WTC11 (cell line): ENCODE measurements at regions not wholly inside any gene's neighbourhood (a gene's known extent, or its start where the extent isn't known, plus 50 kb on each side); places are given as distances from the start of the nearest gene placed in this dataset.

Experiments used
- ATAC-seq: fragments of 200-7000 bp; cut with Tn5 transposase; 2 replicates; pipeline ENCODE4 v1.10.0; 2021; ENCODE audit warnings: mild to moderate bottlenecking, moderate library complexity
- CTCF ChIA-PET: fragments of 300-600 bp; sonication (Branson Sonifier 250); formaldehyde crosslinking; loops from one replicate; lab custom pipeline; 2021; ENCODE audit warnings: antibody characterized with exemption; lab: Charles Lee
- POLR2A ChIA-PET: fragments of 350-600 bp; sonication (Branson Sonifier 250); formaldehyde crosslinking; loops from one replicate; lab custom pipeline; 2021; ENCODE audit warnings: antibody characterized with exemption; lab: Charles Lee
- DNase-seq: peaks from one replicate; pipeline ENCODE4 v3.0.0; 2021; ENCODE audit warnings: low spot score
- H3K27ac Mint-ChIP-seq: 2 replicates; pipeline ENCODE4 v1.8.0; 2021; ENCODE audit warnings: mixed read lengths
- H3K27me3 Mint-ChIP-seq: 2 replicates; pipeline ENCODE4 v1.8.0; 2021; ENCODE audit warnings: low read depth, mild to moderate bottlenecking, moderate library complexity, mixed read lengths
- H3K36me3 Mint-ChIP-seq: 2 replicates; pipeline ENCODE4 v1.8.0; 2021; ENCODE audit warnings: mixed read lengths
- H3K4me1 Mint-ChIP-seq: 2 replicates; pipeline ENCODE4 v1.8.0; 2022; ENCODE audit warnings: mixed read lengths
- H3K4me3 Mint-ChIP-seq: 2 replicates; pipeline ENCODE4 v1.8.0; 2021; ENCODE audit warnings: mild to moderate bottlenecking, moderate library complexity, mixed read lengths
- H3K9me3 Mint-ChIP-seq: 2 replicates; pipeline ENCODE4 v1.8.0; 2021; ENCODE audit warnings: mixed read lengths
- AR ChIP-seq: fragments of 250-450 bp; sonication (Bioruptor Pico); IDR thresholded peaks from 2 replicates; pipeline ENCODE4 v1.9.0; 2021; ENCODE audit warnings: mild to moderate bottlenecking
- ARID4B ChIP-seq: sonication (generic); formaldehyde crosslinking; IDR thresholded peaks from 2 replicates; pipeline ENCODE4 v1.8.0; 2023; ENCODE audit warnings: missing genetic modification reagents, mild to moderate bottlenecking, borderline replicate concordance
- ATF2 ChIP-seq: sonication (generic); formaldehyde crosslinking; IDR thresholded peaks from 2 replicates; pipeline ENCODE4 v1.8.1; 2022; ENCODE audit warnings: low read depth, missing genetic modification reagents, borderline replicate concordance
- ERG ChIP-seq: fragments of 250-450 bp; sonication (Bioruptor Pico); IDR thresholded peaks from 2 replicates; pipeline ENCODE4 v1.8.0; 2021; ENCODE audit warnings: mild to moderate bottlenecking
- IRF2 ChIP-seq: sonication (generic); formaldehyde crosslinking; IDR thresholded peaks from 2 replicates; pipeline ENCODE4 v1.8.0; 2022; ENCODE audit warnings: low read depth, missing genetic modification reagents, borderline replicate concordance
- NR3C1 ChIP-seq: sonication (generic); formaldehyde crosslinking; conservative IDR thresholded peaks from 2 replicates; pipeline ENCODE4 v1.8.1; 2023; ENCODE audit warnings: low read depth, mild to moderate bottlenecking, missing genetic modification reagents
- PREB ChIP-seq: sonication (generic); formaldehyde crosslinking; IDR thresholded peaks from 2 replicates; pipeline ENCODE4 v1.8.1; 2022; ENCODE audit warnings: mild to moderate bottlenecking, missing genetic modification reagents, moderate library complexity, borderline replicate concordance
- RELA ChIP-seq: sonication (generic); formaldehyde crosslinking; IDR thresholded peaks from 2 replicates; pipeline ENCODE4 v1.8.1; 2022; ENCODE audit warnings: missing genetic modification reagents, mild to moderate bottlenecking, borderline replicate concordance
- SP1 ChIP-seq: sonication (generic); formaldehyde crosslinking; conservative IDR thresholded peaks from 2 replicates; pipeline ENCODE4 v1.8.1; 2022; ENCODE audit warnings: missing genetic modification reagents
- ZNF423 ChIP-seq: fragments of 250-450 bp; sonication (Bioruptor Pico); IDR thresholded peaks from 2 replicates; pipeline ENCODE4 v2.1.2; 2022; ENCODE audit warnings: mild to moderate bottlenecking, moderate library complexity
- TF ChIP-seq, protein P1 (sequence below): sonication (generic); formaldehyde crosslinking; IDR thresholded peaks from 2 replicates; pipeline ENCODE4 v1.8.1; 2022; ENCODE audit warnings: missing genetic modification reagents, borderline replicate concordance
- TF ChIP-seq, protein P2 (sequence below): sonication (generic); formaldehyde crosslinking; IDR thresholded peaks from 2 replicates; pipeline ENCODE4 v1.8.0; 2022; ENCODE audit warnings: mild to moderate bottlenecking, missing genetic modification reagents

- peaks cover 47% of the 10 kb centered on the region for H3K4me1 Mint-ChIP-seq
- H3K4me3 Mint-ChIP-seq = no peak overlapping the region
- H3K9me3 Mint-ChIP-seq = peaks cover 27% of the 10 kb centered on the region
- ChIA-PET CTCF (interaction anchor here (0.6 to 1.7 kb wide), 4 partner anchors 21 to 103 kb away, joined by 3 to 6 read pairs (median 4); no protein-coding TSS in a partner anchor), POLR2A (no interaction called here)
- peaks cover 4% of the 10 kb centered on the region for H3K27me3 Mint-ChIP-seq
- ATAC-seq (no peak), DNase-seq (no peak)
- no peak overlapping the region for H3K27ac Mint-ChIP-seq
- H3K36me3 Mint-ChIP-seq = peaks cover 21% of the 10 kb centered on the region
- TF ChIP-seq, protein P1, sequence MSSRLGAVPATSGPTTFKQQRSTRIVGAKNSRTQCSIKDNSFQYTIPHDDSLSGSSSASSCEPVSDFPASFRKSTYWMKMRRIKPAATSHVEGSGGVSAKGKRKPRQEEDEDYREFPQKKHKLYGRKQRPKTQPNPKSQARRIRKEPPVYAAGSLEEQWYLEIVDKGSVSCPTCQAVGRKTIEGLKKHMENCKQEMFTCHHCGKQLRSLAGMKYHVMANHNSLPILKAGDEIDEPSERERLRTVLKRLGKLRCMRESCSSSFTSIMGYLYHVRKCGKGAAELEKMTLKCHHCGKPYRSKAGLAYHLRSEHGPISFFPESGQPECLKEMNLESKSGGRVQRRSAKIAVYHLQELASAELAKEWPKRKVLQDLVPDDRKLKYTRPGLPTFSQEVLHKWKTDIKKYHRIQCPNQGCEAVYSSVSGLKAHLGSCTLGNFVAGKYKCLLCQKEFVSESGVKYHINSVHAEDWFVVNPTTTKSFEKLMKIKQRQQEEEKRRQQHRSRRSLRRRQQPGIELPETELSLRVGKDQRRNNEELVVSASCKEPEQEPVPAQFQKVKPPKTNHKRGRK (CRISPR knock-in tag) = no peak
- TF ChIP-seq ATF2 (CRISPR knock-in tag) = no peak
- no peak for TF ChIP-seq PREB (CRISPR knock-in tag)
- no peak for TF ChIP-seq AR (CRISPR knock-in tag)
- TF ChIP-seq ARID4B (CRISPR knock-in tag) = no peak
- TF ChIP-seq IRF2 (CRISPR knock-in tag) = no peak
- TF ChIP-seq SP1 = no peak
- TF ChIP-seq, protein P2, sequence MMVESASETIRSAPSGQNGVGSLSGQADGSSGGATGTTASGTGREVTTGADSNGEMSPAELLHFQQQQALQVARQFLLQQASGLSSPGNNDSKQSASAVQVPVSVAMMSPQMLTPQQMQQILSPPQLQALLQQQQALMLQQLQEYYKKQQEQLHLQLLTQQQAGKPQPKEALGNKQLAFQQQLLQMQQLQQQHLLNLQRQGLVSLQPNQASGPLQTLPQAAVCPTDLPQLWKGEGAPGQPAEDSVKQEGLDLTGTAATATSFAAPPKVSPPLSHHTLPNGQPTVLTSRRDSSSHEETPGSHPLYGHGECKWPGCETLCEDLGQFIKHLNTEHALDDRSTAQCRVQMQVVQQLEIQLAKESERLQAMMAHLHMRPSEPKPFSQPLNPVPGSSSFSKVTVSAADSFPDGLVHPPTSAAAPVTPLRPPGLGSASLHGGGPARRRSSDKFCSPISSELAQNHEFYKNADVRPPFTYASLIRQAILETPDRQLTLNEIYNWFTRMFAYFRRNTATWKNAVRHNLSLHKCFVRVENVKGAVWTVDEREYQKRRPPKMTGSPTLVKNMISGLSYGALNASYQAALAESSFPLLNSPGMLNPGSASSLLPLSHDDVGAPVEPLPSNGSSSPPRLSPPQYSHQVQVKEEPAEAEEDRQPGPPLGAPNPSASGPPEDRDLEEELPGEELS = no peak
- no peak for TF ChIP-seq NR3C1 (CRISPR knock-in tag)
- TF ChIP-seq RELA (CRISPR knock-in tag) = no peak
- TF ChIP-seq ERG (CRISPR knock-in tag) = no peak
- no peak for TF ChIP-seq ZNF423 (CRISPR knock-in tag)
Measured at GRCh38 chr3:16788440-16789056, 96.2 kb upstream of the PLCL2 start.
